ENCODE measurements at regions not wholly inside any gene's neighbourhood (a gene's known extent, or its start where the extent isn't known, plus 50 kb on each side); places are given as distances from the start of the nearest gene placed in this dataset.

DNA sequence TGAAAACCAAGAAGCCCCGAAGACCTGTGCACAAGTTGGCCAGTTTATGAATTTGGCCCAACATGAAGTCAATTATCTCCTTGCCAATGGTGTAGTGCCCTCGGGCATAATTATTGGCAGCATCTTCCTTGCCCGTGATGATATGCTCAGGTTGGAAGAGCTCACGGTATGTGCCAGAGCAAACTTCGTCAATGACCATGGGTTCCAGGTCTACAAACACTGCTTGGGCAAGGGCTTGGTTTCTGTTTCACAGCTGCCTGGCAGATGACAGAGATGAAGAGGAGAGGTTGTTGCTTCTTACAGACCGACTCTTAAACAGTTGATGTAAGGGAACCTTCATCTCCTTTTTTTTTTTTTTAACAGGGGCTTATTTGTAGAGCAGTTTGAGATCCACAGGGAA is 135.6 kb upstream of the PLS3 start:
- TF ChIP-seq, protein P1, sequence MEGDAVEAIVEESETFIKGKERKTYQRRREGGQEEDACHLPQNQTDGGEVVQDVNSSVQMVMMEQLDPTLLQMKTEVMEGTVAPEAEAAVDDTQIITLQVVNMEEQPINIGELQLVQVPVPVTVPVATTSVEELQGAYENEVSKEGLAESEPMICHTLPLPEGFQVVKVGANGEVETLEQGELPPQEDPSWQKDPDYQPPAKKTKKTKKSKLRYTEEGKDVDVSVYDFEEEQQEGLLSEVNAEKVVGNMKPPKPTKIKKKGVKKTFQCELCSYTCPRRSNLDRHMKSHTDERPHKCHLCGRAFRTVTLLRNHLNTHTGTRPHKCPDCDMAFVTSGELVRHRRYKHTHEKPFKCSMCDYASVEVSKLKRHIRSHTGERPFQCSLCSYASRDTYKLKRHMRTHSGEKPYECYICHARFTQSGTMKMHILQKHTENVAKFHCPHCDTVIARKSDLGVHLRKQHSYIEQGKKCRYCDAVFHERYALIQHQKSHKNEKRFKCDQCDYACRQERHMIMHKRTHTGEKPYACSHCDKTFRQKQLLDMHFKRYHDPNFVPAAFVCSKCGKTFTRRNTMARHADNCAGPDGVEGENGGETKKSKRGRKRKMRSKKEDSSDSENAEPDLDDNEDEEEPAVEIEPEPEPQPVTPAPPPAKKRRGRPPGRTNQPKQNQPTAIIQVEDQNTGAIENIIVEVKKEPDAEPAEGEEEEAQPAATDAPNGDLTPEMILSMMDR (IDR thresholded peaks at IDR 0.05) = no peak
- TF ChIP-seq POLR2A (IDR thresholded peaks at IDR 0.05) = no peak
